ENCODE measurements at regions not wholly inside any gene's neighbourhood (a gene's known extent, or its start where the extent isn't known, plus 50 kb on each side); places are given as distances from the start of the nearest gene placed in this dataset.

- Histone ChIP-seq H3K27me3 (ENCODE audit: insufficient read depth) (no peaks in the 10 kb centered on the region), H3K4me3 (ENCODE audit: low read depth in 2 of 2, low read length in 1 of 2) (no peak overlapping the region), H3F3A (replicated peaks; ENCODE audit: insufficient read depth) (no peaks in the 10 kb centered on the region), H3K9me3 (no peaks in the 10 kb centered on the region), H3K36me3 (replicated peaks in 1 of 2; ENCODE audit: control insufficient read depth in 1 of 2, insufficient read depth in 2 of 2, low read length in 1 of 2) (no peaks in the 10 kb centered on the region), H3K9ac (no peak overlapping the region), H3K4me1 (ENCODE audit: control insufficient read depth in 1 of 2, insufficient read depth in 2 of 2, low read depth in 1 of 2, low read length in 1 of 2) (no peaks in the 10 kb centered on the region), H3K9me2 (no peaks in the 10 kb centered on the region), H3K27ac (ENCODE audit: low read depth in 2 of 2, low read length in 1 of 2) (no peak overlapping the region), H3K79me2 (ENCODE audit: insufficient read depth) (no peaks in the 10 kb centered on the region; the same call in 1 of the 2 replicates), H4K20me1 (ENCODE audit: insufficient read depth) (no peaks in the 10 kb centered on the region), H3K4me2 (no peak overlapping the region), H2AFZ (ENCODE audit: low read depth) (no peak overlapping the region)
- POLR2A ChIA-PET, result no interaction called here
- CTCF ChIA-PET, result interaction anchor here (1.0 to 2.7 kb wide), 3 partner anchors 9 to 528 kb away, joined by 3 to 15 read pairs (median 6); no protein-coding TSS in a partner anchor
- 53% methylated on average over 14 of the region's 14 CpGs for WGBS (ENCODE audit: low lambda C conversion rate)
- DNase-seq, result no peak
- TF ChIP-seq CHD2 (IDR thresholded peaks at IDR 0.05; ENCODE audit: low read length, partially characterized antibody) (no peak), USF2 (IDR thresholded peaks at IDR 0.05; ENCODE audit: borderline replicate concordance, low read depth, low read length) (no peak), MAX (IDR thresholded peaks at IDR 0.05; ENCODE audit: low read depth) (no peak), FOSL2 (IDR thresholded peaks at IDR 0.05; ENCODE audit: borderline replicate concordance, low read depth) (no peak), CTCF (IDR thresholded peaks at IDR 0.05) (no peak), FOXM1 (IDR thresholded peaks at IDR 0.05; ENCODE audit: low read depth) (no peak), MEF2A (IDR thresholded peaks at IDR 0.05; ENCODE audit: borderline replicate concordance, low read depth) (no peak), POLR2AphosphoS5 (IDR thresholded peaks at IDR 0.05; ENCODE audit: low read depth, low read length) (no peak), ZBTB33 (IDR thresholded peaks at IDR 0.05; ENCODE audit: borderline replicate concordance, low read depth) (no peak), YY1 (IDR thresholded peaks at IDR 0.05; ENCODE audit: low read depth) (no peak), RCOR1 (IDR thresholded peaks at IDR 0.05; ENCODE audit: low read length) (no peak), REST (IDR thresholded peaks at IDR 0.05; ENCODE audit: low read depth, low read length) (no peak), GATA2 (CRISPR knock-in tag; IDR thresholded peaks at IDR 0.05) (no peak), RXRA (IDR thresholded peaks at IDR 0.05; ENCODE audit: borderline replicate concordance, low read depth) (no peak), TAF1 (IDR thresholded peaks at IDR 0.05; ENCODE audit: borderline replicate concordance, low read depth, low read length) (no peak)
Measured at GRCh38 chr2:15049096-15049993, 416.8 kb downstream of the LRATD1 start.

Data from SK-N-SH (cell line).